Endothelial cell (in vitro differentiated cells): ENCODE measurements at regions not wholly inside any gene's neighbourhood (a gene's known extent, or its start where the extent isn't known, plus 50 kb on each side); places are given as distances from the start of the nearest gene placed in this dataset.

Source experiments
- DNase-seq: peaks from one replicate; pipeline ENCODE4 v3.0.0; 2021; ENCODE audit warnings: low spot score
- H3K27ac Mint-ChIP-seq: one replicate; pipeline ENCODE4 v1.8.0; 2021; ENCODE audit warnings: mixed read lengths, inconsistent platforms; ENCODE audit not compliant: unreplicated experiment
- H3K27me3 Mint-ChIP-seq: one replicate; pipeline ENCODE4 v1.8.0; 2021; ENCODE audit warnings: mild to moderate bottlenecking, moderate library complexity, mixed read lengths, inconsistent platforms; ENCODE audit not compliant: unreplicated experiment
- H3K36me3 Mint-ChIP-seq: one replicate; pipeline ENCODE4 v1.8.0; 2021; ENCODE audit warnings: mild to moderate bottlenecking, low read depth, mixed read lengths, inconsistent platforms; ENCODE audit not compliant: unreplicated experiment
- H3K4me1 Mint-ChIP-seq: one replicate; pipeline ENCODE4 v1.8.0; 2021; ENCODE audit warnings: mild to moderate bottlenecking, mixed read lengths, inconsistent platforms; ENCODE audit not compliant: unreplicated experiment
- H3K4me3 Mint-ChIP-seq: one replicate; pipeline ENCODE4 v1.8.0; 2021; ENCODE audit warnings: mild to moderate bottlenecking, mixed read lengths, inconsistent platforms; ENCODE audit not compliant: unreplicated experiment
- H3K9me3 Mint-ChIP-seq: one replicate; pipeline ENCODE4 v1.8.0; 2021; ENCODE audit warnings: mixed read lengths, inconsistent platforms; ENCODE audit not compliant: unreplicated experiment
- TF ChIP-seq, protein P1 (sequence below): fragments of 200-600 bp; sonication (generic); IDR thresholded peaks from one replicate; pipeline ENCODE4 v1.5.0; 2021; ENCODE audit warnings: antibody characterized with exemption; ENCODE audit not compliant: unreplicated experiment

DNA sequence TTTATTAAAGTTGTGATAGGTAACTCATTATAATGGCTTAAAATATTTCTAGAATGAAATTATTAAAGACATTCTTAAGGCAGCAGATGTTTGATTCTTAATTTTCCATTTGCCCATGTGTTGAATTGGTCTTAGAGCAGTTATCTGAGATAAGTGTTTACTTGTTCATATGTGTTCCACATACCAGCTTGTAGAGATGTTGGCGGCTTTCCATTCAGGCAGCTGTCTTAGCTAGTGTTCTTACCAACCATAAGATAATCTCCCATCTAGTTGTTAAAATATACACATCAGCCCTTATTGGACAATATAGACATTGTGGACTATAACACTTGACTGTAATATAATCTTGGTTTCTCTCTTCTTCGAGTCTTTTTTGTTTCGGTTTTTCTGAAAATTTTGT lies 1372.9 kb upstream of the ADGRL2 start:
- H3K4me1 Mint-ChIP-seq: no peaks in the 10 kb centered on the region
- no peaks in the 10 kb centered on the region for H3K9me3 Mint-ChIP-seq
- H3K27me3 Mint-ChIP-seq: peaks cover 5% of the 10 kb centered on the region
- H3K36me3 Mint-ChIP-seq: no peaks in the 10 kb centered on the region
- no peak for DNase-seq
- H3K4me3 Mint-ChIP-seq: no peak overlapping the region
- TF ChIP-seq, protein P1, sequence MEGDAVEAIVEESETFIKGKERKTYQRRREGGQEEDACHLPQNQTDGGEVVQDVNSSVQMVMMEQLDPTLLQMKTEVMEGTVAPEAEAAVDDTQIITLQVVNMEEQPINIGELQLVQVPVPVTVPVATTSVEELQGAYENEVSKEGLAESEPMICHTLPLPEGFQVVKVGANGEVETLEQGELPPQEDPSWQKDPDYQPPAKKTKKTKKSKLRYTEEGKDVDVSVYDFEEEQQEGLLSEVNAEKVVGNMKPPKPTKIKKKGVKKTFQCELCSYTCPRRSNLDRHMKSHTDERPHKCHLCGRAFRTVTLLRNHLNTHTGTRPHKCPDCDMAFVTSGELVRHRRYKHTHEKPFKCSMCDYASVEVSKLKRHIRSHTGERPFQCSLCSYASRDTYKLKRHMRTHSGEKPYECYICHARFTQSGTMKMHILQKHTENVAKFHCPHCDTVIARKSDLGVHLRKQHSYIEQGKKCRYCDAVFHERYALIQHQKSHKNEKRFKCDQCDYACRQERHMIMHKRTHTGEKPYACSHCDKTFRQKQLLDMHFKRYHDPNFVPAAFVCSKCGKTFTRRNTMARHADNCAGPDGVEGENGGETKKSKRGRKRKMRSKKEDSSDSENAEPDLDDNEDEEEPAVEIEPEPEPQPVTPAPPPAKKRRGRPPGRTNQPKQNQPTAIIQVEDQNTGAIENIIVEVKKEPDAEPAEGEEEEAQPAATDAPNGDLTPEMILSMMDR: no peak
- no peak overlapping the region for H3K27ac Mint-ChIP-seq

DNA sequence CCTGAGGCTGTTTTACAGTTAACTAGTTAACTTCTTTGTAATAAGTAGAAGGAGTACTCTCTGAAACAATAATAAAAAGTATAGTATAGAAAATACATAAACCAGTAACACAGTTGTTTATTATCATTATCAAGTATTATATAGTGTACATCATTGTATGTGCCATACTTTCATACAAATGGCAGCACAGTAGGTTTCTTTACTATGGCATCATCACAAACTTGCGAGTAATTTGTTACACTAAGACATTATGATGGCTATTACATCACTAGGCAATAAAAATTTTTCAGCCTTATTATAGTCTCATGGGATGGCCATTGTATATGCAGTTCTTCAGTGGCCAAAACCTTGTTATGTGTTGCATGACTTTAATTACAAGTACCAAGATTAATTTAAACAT lies 1376.5 kb upstream of the ADGRL2 start:
- H3K9me3 Mint-ChIP-seq: no peaks in the 10 kb centered on the region
- H3K4me3 Mint-ChIP-seq: no peak overlapping the region
- H3K27ac Mint-ChIP-seq: no peak overlapping the region
- H3K36me3 Mint-ChIP-seq: no peaks in the 10 kb centered on the region
- peaks cover 5% of the 10 kb centered on the region for H3K27me3 Mint-ChIP-seq
- TF ChIP-seq, protein P1: no peak
- no peaks in the 10 kb centered on the region for H3K4me1 Mint-ChIP-seq
- no peak for DNase-seq

DNA sequence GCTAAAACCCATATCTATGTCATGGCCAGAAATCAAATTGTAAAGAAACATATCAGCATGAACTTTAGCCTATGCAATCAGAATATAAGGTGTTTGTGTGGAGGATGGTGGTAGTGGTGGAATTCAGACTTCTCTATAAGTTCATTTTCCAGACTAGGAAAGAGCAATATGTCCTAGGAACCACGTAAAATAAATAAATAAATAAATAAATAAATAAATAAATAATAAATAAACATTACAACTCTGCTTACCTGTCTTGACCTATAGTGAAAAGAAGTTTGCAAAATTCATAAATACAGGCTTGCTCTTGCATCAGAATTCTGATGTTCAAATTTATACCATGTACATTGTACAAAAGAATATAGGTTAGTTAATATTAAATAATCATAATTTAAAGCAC lies 1382.6 kb upstream of the ADGRL2 start:
- H3K9me3 Mint-ChIP-seq: no peaks in the 10 kb centered on the region
- H3K27me3 Mint-ChIP-seq: peaks cover 1% of the 10 kb centered on the region
- TF ChIP-seq, protein P1: no peak
- no peak overlapping the region for H3K27ac Mint-ChIP-seq
- no peaks in the 10 kb centered on the region for H3K36me3 Mint-ChIP-seq
- H3K4me3 Mint-ChIP-seq: no peak overlapping the region
- DNase-seq: no peak
- H3K4me1 Mint-ChIP-seq: no peaks in the 10 kb centered on the region

DNA sequence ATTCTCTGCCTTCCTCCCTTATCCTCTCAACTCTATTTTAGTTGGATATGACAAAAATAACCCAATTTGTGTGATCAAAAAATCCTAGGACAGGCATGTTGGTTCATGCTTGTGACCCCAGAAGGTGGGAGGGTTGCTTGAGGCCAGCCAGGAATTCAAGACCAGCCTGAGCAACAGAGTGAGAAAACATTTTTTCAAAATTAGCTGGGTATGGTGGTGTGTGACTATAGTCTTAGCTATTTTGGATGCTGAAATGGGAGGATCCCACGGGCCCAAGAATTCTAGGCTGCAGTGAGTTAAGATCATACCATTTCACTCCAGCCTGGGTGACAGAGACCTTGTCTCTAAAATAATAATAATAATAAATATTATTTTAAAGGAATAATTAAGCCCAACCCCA lies 1383.1 kb upstream of the ADGRL2 start:
- H3K27ac Mint-ChIP-seq: no peak overlapping the region

DNA sequence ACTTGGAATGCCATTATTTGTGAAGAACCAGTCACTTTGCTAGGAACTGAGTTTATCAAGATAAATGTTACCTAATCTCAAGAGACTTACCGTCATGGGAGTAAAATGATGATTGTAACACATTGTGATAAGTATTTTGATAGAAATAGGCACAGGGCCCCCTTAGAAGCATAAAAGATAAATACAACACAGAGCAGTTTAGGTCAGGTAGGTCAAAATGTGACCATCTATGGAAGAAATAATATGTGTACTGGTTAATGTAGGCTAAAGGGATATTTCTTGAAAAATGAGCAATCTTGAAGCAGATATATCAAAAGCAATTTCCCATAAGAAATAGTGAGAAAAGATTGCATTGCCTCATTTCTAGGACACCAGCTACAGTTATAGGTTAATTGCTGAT lies 1386.8 kb upstream of the ADGRL2 start:
- TF ChIP-seq, protein P1: no peak
- no peaks in the 10 kb centered on the region for H3K36me3 Mint-ChIP-seq
- no peaks in the 10 kb centered on the region for H3K4me1 Mint-ChIP-seq
- DNase-seq: no peak
- H3K9me3 Mint-ChIP-seq: no peaks in the 10 kb centered on the region
- peaks cover 1% of the 10 kb centered on the region for H3K27me3 Mint-ChIP-seq
- no peak overlapping the region for H3K27ac Mint-ChIP-seq
- no peak overlapping the region for H3K4me3 Mint-ChIP-seq

More for the DNA sequence above, 1383.1 kb upstream of the ADGRL2 start:
- TF ChIP-seq, protein P1: no peak
- H3K27me3 Mint-ChIP-seq: peaks cover 1% of the 10 kb centered on the region
- H3K36me3 Mint-ChIP-seq: no peaks in the 10 kb centered on the region
- no peaks in the 10 kb centered on the region for H3K9me3 Mint-ChIP-seq
- H3K4me1 Mint-ChIP-seq: no peaks in the 10 kb centered on the region
- DNase-seq: no peak
- no peak overlapping the region for H3K4me3 Mint-ChIP-seq
